GM08714 (cell line): ENCODE measurements at regions not wholly inside any gene's neighbourhood (a gene's known extent, or its start where the extent isn't known, plus 50 kb on each side); places are given as distances from the start of the nearest gene placed in this dataset.

Experiments
- H3K4me3 ChIP-seq: fragments of 200-500 bp; sonication (Bioruptor generic); 2 replicates; pipeline ENCODE4 v1.5.1; 2014; ENCODE audit warnings: mild to moderate bottlenecking, low read length, inconsistent platforms
- ZNF274 ChIP-seq: IDR thresholded peaks from 2 replicates; pipeline ENCODE4 v1.6.1; 2012; ENCODE audit warnings: mild to moderate bottlenecking, low read depth, low read length

DNA sequence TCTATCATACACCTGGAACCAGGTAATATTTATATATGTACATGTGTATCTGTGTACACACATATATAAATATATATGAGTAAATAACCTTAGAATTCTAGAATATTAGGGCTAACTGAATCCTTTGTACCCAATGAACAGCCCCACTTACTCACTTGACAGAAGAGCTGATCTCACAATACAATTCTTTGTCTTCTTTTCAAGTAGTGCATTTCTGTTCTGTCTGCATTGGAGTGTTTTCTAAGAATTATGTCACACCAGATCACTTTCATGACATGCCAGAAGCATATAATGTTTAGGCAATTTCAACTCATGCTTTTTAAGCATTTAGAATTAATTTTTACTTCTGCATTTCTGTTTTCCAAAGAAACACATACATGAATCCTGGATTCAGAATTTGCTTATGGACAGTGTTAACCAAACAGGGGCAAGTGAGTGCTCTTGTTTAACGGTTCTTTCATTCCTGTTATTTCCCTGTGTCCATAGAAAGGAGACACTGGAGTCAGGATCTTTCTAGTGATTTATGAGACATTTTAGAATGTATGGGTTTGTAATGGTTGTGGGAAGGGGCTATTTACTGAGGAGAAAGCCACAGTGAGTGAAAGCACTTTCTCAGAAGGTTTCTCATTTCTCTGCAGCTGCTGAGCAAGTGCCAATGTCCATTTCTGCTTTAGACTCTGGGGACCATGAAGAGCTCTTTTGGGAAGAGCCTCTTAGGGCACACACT is 123.2 kb downstream of the RMI1 start:
- no peak for TF ChIP-seq ZNF274

DNA sequence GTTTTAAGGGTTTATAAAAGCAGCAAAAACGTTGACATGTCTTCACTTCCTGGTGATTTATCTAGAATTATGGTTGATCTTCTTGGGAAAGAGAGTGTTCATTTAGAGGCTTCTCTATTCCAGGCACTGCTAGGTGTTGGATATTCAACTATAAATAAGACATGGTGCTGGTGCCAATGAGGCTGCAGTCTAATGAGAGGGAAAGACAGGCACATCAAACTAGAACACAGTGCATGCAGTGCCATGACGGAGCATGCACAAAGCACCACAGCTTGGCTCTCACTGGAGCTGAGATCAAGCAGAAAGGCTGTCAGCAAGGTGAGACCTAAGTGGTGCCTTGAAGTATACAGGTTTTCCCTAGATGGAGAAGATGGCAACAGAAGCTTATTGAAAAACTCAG is 126.5 kb downstream of the RMI1 start:
- no peak for TF ChIP-seq ZNF274

More for the DNA sequence above, 123.2 kb downstream of the RMI1 start:
- H3K4me3 ChIP-seq: no peak overlapping the region

DNA sequence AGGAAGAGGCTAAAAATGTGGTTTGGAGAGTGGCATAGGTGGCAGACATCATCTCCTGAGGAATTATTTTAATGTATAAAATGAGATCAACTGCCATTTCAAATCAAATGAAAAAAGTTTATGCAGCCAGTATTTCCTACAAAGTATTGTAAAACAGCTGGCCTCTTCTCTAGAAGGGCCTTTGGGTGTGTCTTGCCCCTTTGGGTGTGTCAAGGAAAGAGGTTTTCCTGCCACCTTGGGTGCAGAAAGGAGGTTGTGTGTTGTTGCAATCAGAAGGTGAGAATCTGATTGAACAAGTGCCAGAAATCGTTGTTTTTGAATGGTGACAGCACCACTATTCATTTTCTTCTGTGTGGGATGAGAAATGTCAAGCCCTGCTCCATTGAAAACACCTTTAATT is 127.4 kb downstream of the RMI1 start:
- TF ChIP-seq ZNF274: no peak
- no peak overlapping the region for H3K4me3 ChIP-seq

More for the DNA sequence above, 126.5 kb downstream of the RMI1 start:
- no peak overlapping the region for H3K4me3 ChIP-seq

DNA sequence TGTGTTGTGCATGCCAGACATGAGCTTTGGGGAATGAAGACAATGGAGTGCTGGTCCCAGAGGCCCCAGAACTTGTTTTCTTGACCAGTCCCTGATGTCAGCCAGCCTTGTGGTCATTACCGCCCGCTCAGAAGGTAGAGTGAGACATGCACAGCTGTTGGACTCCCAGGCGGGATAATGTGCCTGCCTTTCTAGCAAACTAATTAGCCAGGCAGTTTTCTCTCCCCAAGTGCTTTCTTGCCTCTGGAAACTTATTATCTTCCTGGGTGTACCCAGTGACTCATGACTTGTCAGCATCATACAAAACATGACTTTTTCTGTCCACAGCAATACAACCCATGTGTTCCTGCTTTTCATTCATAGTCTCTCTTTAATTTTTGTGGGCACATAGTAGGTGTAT is 131.1 kb downstream of the RMI1 start:
- H3K4me3 ChIP-seq: no peak overlapping the region
- no peak for TF ChIP-seq ZNF274

DNA sequence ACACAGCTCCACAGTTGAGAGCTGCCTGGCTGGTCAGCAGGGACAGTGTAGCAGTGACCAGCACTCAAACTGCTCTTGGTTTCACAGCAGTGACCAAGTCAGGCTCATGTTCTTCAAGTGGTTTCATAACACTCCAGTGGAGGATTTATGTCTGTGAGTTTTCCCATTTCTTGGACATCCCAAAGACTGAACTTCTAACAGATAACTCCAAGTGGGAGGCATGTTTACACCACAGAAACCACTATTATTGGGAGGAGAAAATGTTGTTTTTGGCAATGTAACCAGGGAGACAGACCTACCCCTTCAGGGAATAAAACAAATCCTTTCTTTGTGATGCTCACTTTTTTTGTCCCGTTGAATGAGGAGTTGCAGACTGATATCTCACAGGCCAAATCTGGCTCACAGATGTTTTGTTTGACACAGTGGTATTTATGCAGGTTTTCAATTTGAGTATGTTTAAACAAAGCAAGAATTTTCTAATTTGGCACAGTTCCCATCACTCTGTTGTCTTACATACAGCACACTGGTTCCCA is 141.5 kb downstream of the RMI1 start:
- no peak for TF ChIP-seq ZNF274
- H3K4me3 ChIP-seq: no peak overlapping the region

DNA sequence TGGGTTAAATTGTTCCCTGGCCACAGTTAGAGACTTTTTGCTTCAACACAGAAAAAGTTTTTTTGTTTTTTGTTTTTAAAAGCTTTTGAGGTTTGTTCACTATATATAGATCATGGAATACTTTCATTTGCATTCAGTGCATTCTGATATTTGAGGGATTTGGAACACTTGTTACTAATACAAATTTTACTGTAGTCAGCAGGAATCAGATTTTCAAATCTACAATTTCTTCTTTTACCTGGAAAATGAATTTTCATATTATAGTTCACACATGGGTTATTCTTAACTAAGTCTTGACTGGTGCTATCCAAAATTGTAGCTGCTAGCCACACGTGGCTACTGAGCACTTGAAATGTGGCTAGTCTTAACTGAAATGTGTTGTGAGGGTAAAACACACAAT is 142.0 kb downstream of the RMI1 start:
- H3K4me3 ChIP-seq: no peak overlapping the region
- TF ChIP-seq ZNF274: no peak

DNA sequence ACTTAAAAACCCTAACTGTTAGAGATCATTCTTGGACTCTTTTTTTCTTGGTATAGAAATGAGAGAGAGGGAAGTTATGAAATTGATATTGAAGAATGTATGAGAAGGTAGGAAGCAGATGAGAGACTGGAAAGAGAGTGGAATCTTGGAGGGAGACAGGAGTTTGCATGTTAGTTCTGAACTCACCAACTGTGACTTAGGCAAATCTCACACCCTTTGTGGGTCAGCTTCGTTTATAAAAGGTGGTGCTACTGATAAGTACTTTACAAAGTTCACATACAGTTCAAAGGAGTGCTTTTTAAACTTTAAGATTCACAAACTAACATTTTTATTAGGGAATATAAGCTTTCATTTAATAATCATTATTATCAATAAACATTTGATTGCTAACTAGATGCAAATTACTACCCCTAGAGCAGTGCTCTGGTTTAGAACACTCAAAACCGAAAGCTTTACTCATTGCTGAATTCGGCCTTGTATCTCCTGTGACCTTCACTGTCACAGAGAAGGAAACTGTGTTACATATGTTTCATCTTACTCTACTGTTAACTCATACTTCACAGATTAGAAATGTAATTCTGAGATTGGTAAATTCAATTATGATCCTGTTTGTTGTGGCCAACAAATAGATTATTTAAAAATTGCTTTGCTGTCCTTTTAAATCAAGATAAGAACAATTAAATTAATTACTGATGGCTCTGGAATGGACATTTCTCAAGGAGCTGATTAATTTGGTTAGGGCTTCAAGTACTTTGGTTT is 143.2 kb downstream of the RMI1 start:
- TF ChIP-seq ZNF274: no peak
- no peak overlapping the region for H3K4me3 ChIP-seq

DNA sequence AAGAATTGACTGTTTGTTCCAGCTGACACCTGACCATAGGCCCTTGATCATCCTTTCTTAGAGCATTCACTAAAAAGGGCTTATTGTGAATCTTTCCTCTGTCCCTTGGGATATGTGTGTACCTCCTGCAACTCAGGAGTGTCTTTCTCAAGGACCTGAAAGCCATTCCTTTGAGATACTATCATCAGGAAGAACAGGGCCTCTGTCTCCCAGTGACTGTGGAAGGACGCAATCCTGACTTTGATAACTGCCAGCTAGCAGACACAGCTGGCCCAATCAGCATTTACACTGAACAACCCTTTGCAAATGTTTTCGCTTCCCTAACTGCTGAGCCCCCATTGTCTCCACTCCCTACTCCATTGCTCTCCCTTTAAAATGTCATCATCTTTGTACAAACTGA is 144.4 kb downstream of the RMI1 start:
- no peak for TF ChIP-seq ZNF274
- no peak overlapping the region for H3K4me3 ChIP-seq

DNA sequence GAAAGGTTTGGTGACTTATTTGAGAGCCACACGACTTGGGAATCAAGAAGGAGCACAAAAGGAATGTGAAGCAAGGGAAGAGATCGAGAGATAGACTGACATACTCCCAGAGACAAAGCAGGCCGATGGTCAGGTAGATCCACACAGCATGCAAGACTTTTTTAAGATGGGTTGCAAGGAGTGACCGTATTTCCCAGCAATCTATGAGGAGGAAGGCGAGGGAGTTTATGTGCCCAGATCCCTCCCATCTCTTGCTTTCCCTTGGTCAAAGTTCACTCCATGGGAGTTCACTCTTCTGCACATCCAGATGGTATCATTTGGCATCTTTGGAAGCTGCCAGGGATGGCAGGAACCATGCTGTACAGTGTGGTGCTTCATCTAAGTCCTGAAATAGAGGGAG is 148.9 kb downstream of the RMI1 start:
- no peak overlapping the region for H3K4me3 ChIP-seq
- no peak for TF ChIP-seq ZNF274

DNA sequence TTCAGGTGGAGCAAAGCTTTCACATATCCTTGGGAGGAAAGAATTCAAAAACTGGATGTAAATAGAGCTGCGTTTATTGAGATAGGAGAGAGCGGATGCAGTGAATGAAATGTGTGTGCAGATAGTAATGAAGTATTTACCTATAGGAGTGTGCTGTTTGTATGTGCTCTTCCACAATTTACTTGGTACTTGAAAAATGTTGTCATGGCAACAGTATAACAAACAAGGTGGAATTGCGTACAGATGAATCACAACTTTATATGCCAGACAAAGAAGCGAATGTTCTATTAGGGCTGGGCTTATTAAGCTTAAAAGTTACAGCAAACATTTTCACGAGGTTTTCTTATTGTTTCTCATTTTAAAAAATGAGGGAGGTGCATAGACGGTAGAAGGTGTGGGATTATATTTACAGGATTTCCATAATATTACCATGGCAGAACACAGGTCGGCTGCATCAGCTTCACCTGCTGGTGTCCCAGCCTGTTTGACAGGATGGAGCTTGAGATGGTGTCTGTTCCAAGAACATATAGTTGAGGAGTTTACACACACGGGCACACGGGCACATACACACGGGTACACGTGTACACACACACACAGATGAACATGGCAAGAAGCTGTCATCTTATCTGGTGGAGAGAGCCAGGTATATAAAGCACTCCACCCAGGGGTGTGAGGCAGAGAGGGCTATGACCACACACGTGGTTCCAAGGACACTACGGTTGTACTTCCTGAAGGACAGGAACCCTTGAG is 155.7 kb downstream of the RMI1 start:
- H3K4me3 ChIP-seq: no peak overlapping the region
- no peak for TF ChIP-seq ZNF274

DNA sequence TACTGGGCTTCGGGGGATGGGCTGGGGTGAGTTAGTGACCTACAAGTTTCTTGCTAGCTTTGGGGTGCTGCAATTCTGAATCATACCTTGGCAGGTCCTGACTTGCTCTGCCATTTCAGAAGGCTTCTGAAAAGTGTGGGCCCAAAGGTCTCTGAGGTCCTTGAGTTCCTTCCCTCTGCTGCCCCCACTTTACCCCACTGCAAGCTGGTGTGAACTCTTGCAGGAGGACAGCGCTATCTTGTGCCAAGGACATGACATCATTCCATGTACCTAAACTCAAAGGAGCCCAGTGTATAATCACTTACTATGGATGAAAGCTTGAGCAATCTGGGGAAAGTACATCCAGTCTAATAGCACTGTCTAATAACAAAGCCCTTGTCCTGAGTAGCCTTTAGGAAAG is 157.4 kb downstream of the RMI1 start:
- no peak for TF ChIP-seq ZNF274
- no peak overlapping the region for H3K4me3 ChIP-seq

DNA sequence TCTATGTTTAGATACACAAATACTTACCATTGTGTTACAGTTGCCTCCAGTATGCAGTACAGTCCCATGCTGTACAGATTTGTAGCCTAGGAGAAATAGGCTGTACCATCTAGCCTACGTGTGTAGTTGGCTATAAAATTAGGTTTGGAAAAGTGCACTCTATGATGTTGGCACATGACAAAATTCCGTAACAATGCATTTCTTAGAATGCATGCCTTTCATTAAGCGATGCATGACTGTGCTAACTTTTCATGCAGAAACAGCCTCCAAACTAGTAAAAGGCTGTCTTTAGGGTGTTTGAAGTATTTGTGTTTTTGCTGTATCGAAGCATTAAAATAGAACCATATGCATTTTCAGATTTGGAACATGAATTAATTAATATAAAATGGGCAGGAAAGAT is 157.9 kb downstream of the RMI1 start:
- no peak for TF ChIP-seq ZNF274
- no peak overlapping the region for H3K4me3 ChIP-seq

DNA sequence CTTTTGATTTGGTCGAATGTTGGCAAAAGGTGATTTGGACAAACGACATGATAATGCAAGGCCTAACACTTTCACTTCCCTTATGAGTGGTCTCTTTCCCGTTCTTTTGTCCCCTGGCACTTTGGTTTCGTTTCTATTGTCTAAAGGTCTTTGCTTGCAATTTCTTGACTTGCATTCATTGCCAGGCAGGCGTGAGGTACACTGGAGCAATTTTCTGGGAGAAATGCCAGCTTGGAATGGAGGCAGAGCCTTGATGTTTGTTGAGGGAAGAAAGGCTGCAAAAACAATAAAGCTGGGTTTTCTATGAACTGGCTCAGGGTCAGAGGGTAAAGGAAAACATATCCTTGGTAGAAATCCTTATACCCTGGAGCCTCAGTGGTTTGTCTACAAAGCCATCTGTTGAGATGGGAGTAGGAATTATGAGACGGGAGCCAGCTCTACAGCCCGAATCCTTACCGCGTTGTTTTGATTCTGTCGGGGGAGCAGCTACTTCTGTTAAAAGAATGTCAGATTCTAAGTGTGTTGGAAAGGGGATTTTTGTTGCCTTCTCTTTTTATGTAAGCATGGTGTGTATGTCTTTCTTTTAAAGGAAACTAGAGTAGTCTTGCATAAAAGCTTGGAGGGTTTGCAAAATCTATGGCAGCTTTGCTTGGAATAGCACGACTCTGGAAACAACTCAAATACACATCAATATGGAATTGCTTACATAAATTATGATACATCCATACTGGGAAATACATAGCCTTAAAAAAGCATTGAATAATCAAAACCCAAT is 158.9 kb downstream of the RMI1 start:
- H3K4me3 ChIP-seq: no peak overlapping the region

More for the DNA sequence above, 158.9 kb downstream of the RMI1 start:
- no peak for TF ChIP-seq ZNF274
